SKM-1 treated with dmso at 0.1 percent for 144 hours (cell line): ENCODE measurements at regions not wholly inside any gene's neighbourhood (a gene's known extent, or its start where the extent isn't known, plus 50 kb on each side); places are given as distances from the start of the nearest gene placed in this dataset.

Experiments
- DNase-seq: peaks from one replicate; lab custom pipeline; 2025; ENCODE audit not compliant: unreplicated experiment; lab: John Stamatoyannopoulos, UW

DNA sequence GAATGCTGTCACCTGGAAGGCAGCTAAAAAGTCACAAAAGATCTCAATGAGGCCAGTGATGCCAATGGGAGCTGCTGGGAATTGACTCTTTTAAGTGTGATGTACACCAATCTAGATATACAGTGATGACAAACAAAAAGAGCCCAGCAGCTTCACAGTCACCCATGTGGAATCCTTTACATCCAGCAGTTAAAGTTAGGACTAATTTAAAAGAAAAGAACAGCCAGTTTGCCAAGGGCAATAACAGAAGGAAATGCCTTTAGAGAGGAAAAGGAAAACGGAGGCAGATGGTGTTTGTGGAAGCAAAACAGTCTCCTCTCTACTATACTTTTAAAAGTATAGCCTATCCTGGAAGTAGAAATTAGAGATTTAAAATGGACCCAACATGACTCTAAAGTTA lies 873.5 kb downstream of the EPHA7 start:
- no peak for DNase-seq

DNA sequence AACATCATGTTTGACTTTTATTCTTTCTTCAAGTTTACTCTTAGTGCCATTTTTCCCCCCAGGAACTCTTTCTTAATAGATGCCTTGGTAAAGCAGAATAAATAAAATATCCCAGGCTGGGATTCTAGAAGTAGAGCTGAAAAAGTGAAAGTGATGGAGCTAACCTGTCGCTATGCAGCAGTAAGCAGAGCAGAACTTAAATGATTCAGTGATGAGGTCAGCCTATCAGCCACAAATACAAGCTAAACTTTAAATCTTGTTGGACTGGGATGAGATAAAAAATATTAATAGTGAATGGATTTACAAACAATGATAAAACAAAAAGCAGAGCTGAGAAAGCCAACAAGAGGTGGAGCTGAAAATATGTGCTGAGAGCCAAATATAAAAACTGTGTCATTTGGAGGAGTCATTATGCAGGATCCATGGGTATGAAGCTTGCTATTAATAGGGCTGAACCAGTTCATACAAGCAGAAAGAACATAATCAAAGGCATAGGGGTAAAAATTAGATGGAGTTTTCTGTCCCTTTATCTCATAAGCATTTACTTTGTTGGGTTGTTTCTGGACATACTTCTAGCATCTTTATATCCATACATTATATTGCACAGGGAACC lies 877.8 kb downstream of the EPHA7 start:
- DNase-seq, result no peak

DNA sequence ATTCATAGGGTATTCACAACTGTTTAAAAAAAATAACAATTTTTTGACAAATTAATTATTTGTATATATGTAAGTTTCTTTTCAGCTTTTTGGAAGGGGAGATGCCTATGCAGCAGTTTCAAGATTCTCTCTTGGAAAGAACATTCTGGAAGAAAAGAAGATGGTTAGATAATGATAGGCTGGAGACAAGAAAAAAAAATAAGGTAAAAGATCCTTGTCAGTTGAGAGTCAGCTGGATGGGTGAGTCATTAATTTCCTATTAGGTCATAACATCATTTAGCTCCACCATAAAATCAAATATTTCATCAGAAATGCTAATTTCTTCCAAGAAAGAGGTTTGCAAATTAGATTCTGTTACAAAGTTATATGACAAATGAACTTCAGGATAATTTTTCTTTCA lies 880.4 kb downstream of the EPHA7 start:
- no peak for DNase-seq

DNA sequence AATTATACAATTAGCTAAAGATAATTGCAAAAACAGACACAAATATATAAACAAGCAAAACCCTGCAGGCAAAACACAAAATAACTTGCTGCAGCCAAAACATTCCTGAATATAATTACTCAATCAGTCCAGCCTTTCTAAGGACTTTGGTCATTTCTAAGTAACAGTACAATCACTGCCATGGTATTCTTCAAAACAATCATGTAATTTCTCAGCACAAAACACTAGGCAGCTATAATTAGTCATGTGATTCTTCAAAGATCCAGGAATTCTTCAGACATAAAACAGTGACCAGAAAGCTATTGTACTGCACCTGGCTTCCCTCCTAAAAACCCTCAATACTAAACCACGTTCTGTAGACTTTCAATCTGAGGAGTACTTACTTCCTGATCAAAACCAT lies 881.1 kb downstream of the EPHA7 start:
- DNase-seq, result no peak

DNA sequence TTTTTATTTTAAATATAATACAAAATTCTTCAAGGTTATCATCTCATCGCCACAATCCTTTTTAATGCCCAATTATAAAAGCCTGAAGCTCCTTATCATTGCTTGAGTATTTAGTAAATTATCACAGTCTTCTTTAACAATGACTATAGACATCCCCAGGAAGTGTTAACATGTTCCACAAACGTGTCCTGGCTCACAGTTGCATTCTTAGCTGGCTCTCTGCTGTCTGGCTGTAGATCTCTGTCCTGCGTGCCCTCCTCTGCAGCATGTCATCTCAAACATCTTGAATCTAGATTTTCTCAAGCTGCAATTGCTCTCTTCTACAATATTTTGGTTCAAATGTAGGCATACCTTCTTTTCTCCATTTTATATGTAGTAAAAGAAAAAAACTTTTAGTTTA lies 885.2 kb downstream of the EPHA7 start:
- DNase-seq, result no peak

DNA sequence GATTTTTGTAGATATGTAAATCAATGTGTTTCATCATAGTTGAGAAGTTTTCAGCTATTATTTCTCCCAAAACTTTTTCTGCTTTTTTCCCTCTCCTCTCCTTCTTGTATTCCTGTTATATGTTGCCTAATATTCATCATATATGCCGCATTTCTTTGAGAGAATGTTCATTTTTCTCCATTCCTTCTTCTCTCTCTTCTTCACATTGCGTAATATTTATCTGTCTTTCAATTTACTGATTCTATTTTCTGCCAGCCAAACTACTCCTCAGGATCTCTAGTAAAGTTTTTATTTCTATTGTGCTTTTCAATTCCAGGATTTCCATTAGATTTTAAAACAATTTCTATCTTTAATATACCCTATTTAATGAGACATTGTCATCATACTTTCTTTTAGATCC lies 896.8 kb downstream of the EPHA7 start:
- no peak for DNase-seq

DNA sequence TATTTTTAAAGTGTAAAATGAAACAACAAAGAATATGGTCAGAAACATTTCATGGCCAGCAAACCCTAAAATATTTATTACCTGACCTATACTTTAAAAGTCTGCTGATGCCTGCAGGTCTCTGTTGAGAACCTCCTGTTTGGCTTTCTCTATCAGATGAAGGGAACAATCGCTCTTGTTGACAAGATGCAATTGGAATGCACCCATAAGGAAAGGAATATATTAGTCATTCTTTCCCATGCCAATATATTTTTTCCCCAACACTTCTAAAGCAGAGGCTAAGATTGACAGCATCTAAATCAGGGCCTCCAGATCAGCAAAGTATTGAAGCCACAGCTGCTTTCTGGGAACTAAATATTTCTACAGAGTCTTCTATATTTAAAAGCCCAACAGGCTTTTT lies 897.8 kb downstream of the EPHA7 start:
- no peak for DNase-seq

DNA sequence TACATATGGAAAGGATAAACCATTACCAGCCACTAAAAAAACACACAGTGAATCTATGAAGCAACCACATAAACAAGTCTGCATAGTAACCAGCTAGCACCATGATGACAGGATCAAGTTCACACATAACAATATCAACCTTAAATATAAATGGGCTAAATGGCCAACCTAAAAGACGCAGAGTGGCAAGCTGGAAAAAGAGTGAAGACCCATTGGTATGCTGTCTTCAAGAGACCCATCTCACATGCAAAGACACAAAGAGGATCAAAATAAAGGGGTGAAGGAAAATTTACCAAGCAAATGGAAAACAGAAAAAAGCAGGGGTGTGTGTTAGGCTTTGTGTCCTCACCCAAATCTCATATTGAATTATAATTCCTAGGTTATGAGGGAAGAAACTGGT lies 909.2 kb downstream of the EPHA7 start:
- DNase-seq, result no peak

DNA sequence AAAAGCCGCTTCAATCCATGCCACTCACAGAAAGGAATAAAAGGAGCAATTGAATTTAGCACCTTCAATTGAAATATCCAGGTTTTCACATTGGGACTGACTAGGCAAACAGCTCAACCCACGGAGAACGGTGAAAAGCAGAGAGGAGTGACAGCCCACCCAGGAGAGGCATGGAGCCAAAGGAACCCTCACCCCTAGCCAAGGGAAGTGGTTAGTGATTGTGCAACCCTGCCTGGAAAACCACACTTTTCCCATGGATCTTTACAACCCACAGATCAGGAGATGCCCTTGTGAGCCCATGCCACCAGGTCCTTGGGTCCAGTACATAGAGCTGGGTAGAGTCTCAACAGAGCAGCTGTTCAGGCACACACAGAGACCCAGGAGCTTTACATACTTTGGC lies 911.8 kb downstream of the EPHA7 start:
- DNase-seq, result no peak

DNA sequence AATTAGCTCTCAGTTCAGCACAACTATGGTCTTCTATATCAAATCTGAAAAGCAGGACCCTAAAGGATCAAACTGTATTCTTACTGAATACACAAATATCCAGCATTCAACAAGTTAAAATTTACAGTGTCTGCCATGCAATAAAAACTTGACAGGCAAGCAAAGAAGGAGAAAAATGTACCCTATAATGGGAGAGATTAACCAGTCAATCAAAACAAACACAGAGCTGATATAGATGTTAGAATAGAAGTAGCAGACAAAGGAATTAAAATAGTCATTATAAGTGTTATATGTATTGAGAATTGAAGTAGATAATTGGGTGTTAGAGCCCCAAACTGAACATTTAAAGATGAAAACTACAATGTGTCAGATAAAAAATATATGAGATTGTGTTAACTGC lies 914.9 kb downstream of the EPHA7 start:
- DNase-seq, result no peak

DNA sequence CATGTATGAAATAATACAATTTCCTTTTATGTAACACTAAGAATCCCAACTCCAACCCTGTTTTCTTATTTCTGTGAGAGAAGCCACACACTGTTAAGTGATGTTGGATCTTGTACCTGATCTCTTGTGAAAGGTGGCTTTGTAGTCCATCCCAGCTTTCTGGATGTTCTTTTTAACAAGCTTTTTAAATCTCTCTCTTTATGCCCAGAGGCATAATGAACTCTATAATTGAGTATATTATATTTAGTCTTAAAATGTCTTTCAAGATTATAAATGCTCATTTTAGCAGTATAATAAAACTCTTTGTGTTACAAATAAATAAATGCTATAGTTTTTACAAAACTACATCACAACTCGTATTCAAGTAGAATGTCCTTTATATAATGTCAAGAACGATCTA lies 922.1 kb downstream of the EPHA7 start:
- DNase-seq, result no peak

DNA sequence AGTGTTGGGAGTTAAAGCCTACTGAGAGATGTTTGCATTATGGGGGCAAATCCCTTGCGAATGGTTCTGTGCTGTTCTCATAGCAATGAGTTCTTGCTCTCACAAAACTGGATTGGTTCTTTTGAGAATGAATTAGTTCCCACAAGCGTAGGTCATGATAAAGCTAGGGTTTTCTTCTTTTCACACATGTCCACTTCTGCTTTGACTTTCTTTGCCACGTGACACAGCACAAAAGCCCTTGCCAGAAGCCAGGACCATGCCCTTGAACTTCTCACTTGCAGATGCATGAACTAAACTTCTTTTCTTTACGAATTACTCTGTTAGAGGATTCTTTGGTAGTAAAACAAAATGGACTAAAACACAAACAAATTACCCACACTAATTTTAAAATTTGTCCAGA lies 922.8 kb downstream of the EPHA7 start:
- no peak for DNase-seq

DNA sequence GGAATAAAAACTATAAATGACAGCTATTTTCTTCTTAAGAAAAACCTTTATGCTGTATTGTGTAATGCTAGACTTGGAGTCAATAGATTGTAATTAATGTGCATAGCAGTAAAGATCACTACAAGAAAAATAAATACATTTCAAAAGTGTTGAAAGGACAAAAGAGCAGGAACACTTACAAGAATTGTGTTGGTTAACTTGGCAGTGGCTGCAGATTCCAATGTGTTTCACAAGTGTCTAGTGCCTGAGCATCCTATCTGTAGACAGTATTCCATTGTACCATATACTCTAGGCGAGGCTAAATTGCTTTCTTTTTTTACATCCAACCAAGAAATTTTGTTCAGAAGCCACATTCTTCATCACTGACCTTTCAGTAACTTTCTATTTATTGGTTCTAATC lies 924.1 kb downstream of the EPHA7 start:
- no peak for DNase-seq

DNA sequence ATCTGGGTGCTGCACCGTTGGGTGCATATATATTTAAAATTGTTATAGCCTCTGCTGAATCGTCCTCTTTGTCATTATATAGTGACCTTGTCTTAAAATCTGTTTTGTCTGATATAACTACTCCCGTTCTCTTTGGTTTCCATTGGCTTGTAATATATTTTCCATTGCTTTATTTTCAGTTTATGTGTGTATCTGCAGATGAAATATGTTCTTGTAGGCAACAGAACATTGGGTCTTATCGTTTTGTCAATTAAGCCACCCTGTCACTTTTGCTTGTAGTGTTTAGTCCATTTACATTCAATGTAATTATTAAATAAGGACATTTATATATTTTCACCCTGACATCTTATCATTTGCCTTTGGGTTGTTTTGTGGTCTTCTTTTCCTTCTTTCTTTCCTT lies 933.9 kb downstream of the EPHA7 start:
- DNase-seq, result no peak

DNA sequence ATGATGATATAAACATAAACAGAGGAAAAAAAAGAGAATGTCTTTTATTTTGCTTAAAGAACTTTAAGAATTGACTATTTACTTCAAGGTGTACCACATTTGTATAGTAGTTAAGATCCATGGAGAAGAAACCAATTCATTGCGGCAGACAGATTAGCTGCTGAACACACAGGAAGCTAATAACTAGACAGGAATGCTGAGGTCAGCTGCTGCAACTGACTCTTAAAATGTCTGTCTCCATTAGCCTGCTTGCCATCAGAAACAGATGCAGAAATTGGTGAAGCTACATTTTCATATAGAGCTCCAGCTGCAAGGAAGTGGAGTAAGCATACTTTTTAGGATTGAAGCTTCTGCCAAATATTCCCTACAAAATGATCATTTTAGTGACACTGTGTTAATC lies 939.5 kb downstream of the EPHA7 start:
- DNase-seq, result no peak

DNA sequence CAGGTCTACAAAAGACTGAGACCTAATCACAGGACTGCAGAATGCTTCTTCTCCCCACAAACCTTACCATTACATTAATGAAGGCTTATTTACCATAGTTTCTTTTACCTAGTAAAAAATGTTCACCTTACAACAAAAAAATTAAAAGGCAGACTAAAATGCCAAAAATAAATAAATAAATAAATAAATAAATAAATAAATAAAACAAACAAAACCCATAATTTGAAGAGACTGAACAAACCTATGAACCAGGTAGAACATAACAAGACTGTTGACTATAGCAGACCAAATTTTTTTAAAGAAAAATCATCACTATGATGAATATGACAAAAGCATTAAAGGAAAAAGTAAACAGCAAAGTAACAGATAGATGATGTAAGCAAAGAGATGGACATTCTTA lies 946.3 kb downstream of the EPHA7 start:
- DNase-seq, result no peak

DNA sequence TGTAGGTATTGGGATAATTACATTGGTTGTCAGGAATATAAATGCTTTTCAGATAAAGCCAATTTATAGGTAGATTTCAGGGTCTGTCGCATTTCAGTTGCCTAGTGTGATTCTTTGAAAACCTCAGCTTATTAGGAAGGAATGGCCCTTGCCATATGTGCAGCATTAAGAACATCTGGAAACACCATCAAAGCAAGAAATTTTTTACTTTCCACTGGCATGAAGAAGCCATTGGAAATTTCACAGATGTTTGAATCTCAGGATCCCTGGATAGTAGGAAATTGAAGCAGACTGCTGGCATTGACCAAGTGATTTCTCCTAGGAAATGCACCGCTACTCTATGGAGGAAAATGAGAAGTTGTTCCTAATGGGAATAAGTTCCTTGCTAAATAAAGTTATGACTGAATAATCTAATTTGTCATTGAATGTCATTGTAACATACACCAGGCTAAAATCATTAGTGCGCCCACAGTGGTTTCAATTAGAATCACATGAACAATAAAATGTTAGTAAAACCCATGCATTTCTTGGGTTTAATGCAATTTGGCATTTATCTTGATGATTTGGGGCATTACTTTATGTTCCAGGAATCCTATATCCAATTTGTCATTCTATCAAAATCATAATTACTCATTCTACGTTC lies 950.1 kb downstream of the EPHA7 start:
- no peak for DNase-seq

DNA sequence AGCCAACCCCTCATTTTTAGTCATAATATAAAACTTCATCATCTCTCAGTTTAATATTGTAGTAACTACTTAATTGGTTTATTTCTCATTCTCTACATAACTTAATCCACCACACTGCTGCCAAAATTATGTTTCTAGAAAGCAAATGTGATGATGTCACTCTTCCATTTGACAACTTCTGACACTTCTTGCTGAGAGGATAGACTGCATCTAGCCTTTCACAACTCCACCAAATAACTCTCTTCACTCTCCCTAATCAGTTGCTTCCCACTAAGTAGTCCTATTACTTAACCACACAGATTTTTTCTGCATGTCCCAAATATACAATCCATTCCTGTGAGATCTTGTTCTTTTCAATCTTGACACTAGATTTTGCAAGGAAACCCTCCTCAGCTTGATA lies 951.3 kb downstream of the EPHA7 start:
- no peak for DNase-seq

DNA sequence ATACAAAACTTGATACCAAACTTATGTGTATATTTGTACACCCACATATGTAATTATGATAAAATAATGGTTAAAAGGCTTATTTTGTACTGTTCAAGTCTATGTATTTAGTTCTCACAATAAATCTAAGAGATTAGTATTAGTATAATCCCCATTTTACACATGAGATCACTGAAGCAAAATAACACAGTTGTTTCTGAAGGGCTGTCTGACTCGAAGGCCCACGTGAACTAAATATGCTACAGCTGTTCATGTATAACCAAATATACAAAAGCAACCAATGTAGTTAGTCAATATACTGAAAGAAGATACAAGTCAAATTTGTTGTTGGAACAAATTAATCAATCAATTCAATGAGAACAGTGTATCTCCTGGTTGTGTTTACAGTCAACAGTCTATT lies 959.2 kb downstream of the EPHA7 start:
- DNase-seq, result no peak

DNA sequence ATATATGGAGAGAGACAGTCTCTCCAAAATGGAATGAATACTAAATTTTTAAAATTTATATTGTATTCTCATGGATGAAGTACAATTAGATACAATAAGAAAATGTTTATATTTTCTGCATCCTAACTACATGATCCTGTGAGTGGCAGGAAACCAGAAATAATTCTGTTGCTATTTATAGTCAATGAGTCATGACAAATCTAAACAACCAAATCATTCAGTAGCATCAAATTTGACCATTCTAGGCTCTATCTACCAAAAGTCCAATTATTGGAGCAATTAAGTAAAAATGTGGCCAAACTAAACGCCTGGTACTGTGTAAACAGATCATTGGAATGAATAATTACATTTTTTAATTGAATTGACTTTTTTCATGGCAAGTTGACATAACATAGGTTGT lies 959.8 kb downstream of the EPHA7 start:
- no peak for DNase-seq

DNA sequence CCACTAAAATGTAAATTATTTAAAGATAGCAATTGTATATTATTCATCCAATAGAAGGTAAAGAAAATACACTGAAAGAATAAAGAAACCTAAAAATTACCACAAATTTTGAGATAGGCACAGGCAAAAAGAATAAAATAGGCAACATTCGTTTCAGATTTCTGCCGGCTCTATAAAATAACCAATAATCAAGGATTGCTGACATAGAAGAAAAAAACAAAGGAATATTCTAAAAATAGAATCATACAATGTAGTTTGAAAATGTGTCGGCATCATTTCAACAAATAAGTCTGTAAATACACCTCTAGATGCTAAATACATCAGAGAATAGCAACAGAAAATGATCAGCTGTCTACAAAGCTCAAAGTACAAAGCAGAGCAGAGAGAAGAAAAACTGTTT lies 973.3 kb downstream of the EPHA7 start:
- DNase-seq, result no peak

DNA sequence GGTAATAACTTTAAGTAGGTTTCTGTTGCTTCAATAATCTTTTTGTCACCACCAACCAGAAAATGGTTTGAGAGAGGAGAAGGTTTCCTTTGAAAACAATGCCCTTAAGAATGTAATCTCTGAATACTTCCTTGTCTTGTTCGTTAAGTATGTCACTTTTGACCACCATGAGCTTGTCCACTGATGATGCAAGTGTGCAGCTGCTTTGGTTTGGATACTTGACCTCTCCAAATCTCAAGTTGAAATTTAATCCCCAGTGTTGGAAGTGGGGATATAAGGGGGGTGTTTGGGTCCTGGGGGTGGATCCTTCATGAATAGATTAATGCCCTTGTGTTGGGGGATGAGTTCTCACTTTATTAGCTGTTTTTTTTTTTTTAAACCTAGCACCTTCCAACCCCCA lies 985.4 kb downstream of the EPHA7 start:
- DNase-seq, result no peak

DNA sequence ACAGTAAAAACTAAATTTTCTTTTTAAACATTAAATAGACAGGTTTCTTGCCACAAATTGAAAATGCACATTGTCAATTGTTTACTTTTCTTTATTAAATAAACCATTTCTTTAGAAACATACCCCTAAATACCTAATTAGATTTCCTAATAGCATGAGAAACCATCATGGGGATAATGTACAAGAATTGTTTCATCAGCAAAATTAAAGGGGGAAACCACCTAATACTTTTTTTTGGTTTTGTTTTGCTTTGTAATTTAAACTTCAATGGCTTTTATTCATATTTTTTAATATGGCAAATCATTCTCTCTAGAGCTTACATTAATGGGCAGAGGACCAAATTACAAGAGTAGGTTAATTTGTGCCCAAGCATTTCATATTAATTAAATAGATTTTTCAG lies 987.9 kb downstream of the EPHA7 start:
- no peak for DNase-seq
